A673 (cell line): ENCODE measurements at regions not wholly inside any gene's neighbourhood (a gene's known extent, or its start where the extent isn't known, plus 50 kb on each side); places are given as distances from the start of the nearest gene placed in this dataset.
"Not testable (repeated sequence)": the region's sequence is repeated elsewhere in the genome, so short reads cannot be mapped to it uniquely, and the experiment has no call there.

ENCODE experiments used
- BruUV-seq: library from RNA; stranded (reverse); fragments of 400-500 nt; replicated peaks from 2 replicates; lab custom pipeline; 2021; lab: Mats Ljungman, UMichigan
- CTCF ChIA-PET: fragments of 300-600 bp; sonication (Branson Sonifier 250); formaldehyde crosslinking; loops from one replicate; lab custom pipeline; 2022; ENCODE audit warnings: antibody characterized with exemption; lab: Charles Lee
- POLR2A ChIA-PET: fragments of 300-600 bp; sonication (Branson Sonifier 250); formaldehyde crosslinking; loops from one replicate; lab custom pipeline; 2022; ENCODE audit warnings: antibody characterized with exemption; ENCODE audit not compliant: low non-redundant PET; lab: Charles Lee
- DNase-seq: peaks from one replicate; pipeline ENCODE4 v3.0.0-alpha.2; 2015; ENCODE audit warnings: low spot score
- H3K27ac ChIP-seq: fragments of 200-600 bp; sonication (generic); 2 replicates; pipeline ENCODE4 v1.5.1; 2016; ENCODE audit warnings: mixed run types, low read depth, mild to moderate bottlenecking, mixed read lengths, antibody characterized with exemption, low read length; ENCODE audit not compliant: poor library complexity, severe bottlenecking
- H3K27me3 ChIP-seq: fragments of 200-600 bp; sonication (generic); replicated peaks from 2 replicates; pipeline ENCODE4 v1.6.1; 2017; ENCODE audit warnings: mixed run types, low read depth, mild to moderate bottlenecking, mixed read lengths, antibody characterized with exemption, low read length; ENCODE audit not compliant: insufficient read depth, poor library complexity
- H3K36me3 ChIP-seq: fragments of 200-600 bp; sonication (generic); 2 replicates; pipeline ENCODE4 v1.6.1; 2016; ENCODE audit warnings: mixed run types, mild to moderate bottlenecking, mixed read lengths, antibody characterized with exemption, low read length; ENCODE audit not compliant: insufficient read depth, poor library complexity, severe bottlenecking
- H3K4me1 ChIP-seq: fragments of 200-600 bp; sonication (generic); 2 replicates; pipeline ENCODE4 v1.6.1; 2017; ENCODE audit warnings: mixed run types, mild to moderate bottlenecking, mixed read lengths, antibody characterized with exemption, low read length; ENCODE audit not compliant: insufficient read depth, poor library complexity, severe bottlenecking
- H3K4me3 ChIP-seq: fragments of 200-600 bp; sonication (generic); 2 replicates; pipeline ENCODE4 v1.5.1; 2016; ENCODE audit warnings: low read depth, mixed run types, mild to moderate bottlenecking, mixed read lengths, low read length; ENCODE audit not compliant: poor library complexity, severe bottlenecking
- H3K9me3 ChIP-seq: fragments of 200-600 bp; sonication (generic); 2 replicates; pipeline ENCODE4 v1.6.1; 2016; ENCODE audit warnings: mixed run types, low read depth, mild to moderate bottlenecking, mixed read lengths, antibody characterized with exemption, low read length; ENCODE audit not compliant: poor library complexity, severe bottlenecking
- EZH2 ChIP-seq: fragments of 200-600 bp; sonication (generic); IDR thresholded peaks from 2 replicates; pipeline ENCODE4 v1.6.1; 2017; ENCODE audit warnings: borderline replicate concordance, low read depth, mild to moderate bottlenecking, mixed read lengths, antibody characterized with exemption, low read length; ENCODE audit not compliant: poor library complexity, severe bottlenecking
- intact Hi-C: fragments of 100-400 bp; cut with micrococcal nuclease; formaldehyde crosslinking; loops from one replicate; pipeline ENCODE4 v1.10.0; 2022; ENCODE audit not compliant: unreplicated experiment
- TF ChIP-seq, protein P1 (sequence below): fragments of 300-800, 200-600 bp; sonication (generic); conservative IDR thresholded peaks from 2 replicates; pipeline ENCODE4 v1.5.1; 2017; ENCODE audit warnings: low read depth, mild to moderate bottlenecking, antibody characterized with exemption, low read length, moderate library complexity, mixed read lengths

DNA sequence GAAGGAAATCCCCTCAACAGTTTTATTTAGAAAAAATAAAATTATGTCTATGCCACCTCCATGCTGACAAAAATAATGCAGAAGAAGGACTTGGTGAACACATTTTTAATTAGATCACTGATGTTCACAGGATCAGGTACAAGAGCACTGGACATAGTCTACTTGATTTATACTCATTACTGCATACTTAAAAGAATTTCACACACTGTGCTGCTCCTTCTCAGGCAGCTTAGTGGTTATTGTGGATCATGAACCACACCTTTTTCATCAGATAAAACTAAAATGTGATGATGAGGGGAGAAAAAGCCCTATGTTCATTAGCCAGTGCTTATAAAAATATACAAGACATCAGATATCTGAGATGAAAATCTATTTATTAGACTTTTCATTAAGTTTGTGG lies 103.3 kb upstream of the DPH5 start:
- BruUV-seq = no TSS peak
- POLR2A ChIA-PET = no interaction called here
- H3K9me3 ChIP-seq = no peaks in the 10 kb centered on the region
- CTCF ChIA-PET = no interaction called here
- H3K27me3 ChIP-seq = no peaks in the 10 kb centered on the region
- no peak for DNase-seq
- H3K27ac ChIP-seq = no peak overlapping the region
- no peak overlapping the region for H3K4me3 ChIP-seq
- H3K36me3 ChIP-seq = no peaks in the 10 kb centered on the region
- no peak for TF ChIP-seq EZH2
- TF ChIP-seq, protein P1, sequence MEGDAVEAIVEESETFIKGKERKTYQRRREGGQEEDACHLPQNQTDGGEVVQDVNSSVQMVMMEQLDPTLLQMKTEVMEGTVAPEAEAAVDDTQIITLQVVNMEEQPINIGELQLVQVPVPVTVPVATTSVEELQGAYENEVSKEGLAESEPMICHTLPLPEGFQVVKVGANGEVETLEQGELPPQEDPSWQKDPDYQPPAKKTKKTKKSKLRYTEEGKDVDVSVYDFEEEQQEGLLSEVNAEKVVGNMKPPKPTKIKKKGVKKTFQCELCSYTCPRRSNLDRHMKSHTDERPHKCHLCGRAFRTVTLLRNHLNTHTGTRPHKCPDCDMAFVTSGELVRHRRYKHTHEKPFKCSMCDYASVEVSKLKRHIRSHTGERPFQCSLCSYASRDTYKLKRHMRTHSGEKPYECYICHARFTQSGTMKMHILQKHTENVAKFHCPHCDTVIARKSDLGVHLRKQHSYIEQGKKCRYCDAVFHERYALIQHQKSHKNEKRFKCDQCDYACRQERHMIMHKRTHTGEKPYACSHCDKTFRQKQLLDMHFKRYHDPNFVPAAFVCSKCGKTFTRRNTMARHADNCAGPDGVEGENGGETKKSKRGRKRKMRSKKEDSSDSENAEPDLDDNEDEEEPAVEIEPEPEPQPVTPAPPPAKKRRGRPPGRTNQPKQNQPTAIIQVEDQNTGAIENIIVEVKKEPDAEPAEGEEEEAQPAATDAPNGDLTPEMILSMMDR = no peak
- intact Hi-C loops = no loop called here
- peaks cover 6% of the 10 kb centered on the region for H3K4me1 ChIP-seq

DNA sequence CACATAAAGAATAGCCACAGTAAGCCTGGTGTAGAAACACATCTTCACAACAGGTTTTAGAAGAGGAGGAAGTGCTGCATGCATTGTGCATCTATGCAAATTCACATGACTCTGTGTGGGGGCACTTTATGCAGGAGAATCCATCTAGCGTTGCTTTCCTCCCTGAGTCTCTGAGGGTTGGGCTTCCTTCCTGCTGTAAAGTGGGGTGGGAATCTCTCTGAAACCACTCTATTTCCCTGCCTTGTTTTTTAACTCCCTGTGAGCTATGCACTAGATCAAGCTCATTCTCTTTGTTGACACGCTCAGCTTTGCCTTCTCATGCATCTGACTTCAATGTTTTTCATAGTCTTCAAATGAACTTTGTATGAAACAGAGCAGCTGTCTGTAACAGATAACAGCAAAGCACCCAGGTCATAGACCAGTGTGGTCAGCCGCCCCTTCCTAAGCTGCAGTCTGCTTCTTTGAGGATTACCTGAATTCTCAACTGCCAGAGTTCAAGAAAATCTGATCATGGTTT lies 102.7 kb upstream of the DPH5 start:
- Histone ChIP-seq H3K36me3 (no peaks in the 10 kb centered on the region), H3K4me3 (no peak overlapping the region), H3K27ac (no peak overlapping the region), H3K27me3 (no peaks in the 10 kb centered on the region), H3K4me1 (peaks cover 6% of the 10 kb centered on the region), H3K9me3 (no peaks in the 10 kb centered on the region)
- TF ChIP-seq EZH2 = no peak
- TF ChIP-seq, protein P1 = no peak
- intact Hi-C loops = no loop called here
- BruUV-seq = no TSS peak
- POLR2A ChIA-PET = no interaction called here
- DNase-seq = no peak
- CTCF ChIA-PET = no interaction called here

DNA sequence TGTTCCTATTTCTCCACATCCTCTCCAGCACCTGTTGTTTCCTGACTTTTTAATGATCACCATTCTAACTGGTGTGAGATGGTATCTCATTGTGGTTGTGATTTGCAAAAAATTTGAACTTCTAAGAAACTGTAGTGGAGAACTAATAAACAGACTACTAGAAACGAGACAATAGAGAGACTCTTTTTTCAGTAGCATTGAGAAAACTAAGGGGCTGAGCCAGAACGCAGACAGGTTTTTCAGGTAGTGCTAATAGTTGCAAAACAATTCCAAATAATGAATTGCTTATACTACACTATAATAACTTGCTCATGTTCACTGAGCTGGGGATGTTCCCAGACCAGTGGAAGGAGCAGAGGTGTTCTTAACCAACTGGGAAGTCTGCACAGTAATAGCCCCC lies 98.8 kb upstream of the DPH5 start:
- no peaks in the 10 kb centered on the region for H3K4me1 ChIP-seq
- BruUV-seq = no TSS peak
- no peaks in the 10 kb centered on the region for H3K9me3 ChIP-seq
- ChIA-PET POLR2A (no interaction called here), CTCF (no interaction called here)
- no peak for DNase-seq
- intact Hi-C loops = no loop called here
- H3K27me3 ChIP-seq = no peaks in the 10 kb centered on the region
- H3K4me3 ChIP-seq = no peak overlapping the region
- H3K27ac ChIP-seq = no peak overlapping the region
- no peaks in the 10 kb centered on the region for H3K36me3 ChIP-seq
- no peak for TF ChIP-seq EZH2
- TF ChIP-seq, protein P1 = no peak

DNA sequence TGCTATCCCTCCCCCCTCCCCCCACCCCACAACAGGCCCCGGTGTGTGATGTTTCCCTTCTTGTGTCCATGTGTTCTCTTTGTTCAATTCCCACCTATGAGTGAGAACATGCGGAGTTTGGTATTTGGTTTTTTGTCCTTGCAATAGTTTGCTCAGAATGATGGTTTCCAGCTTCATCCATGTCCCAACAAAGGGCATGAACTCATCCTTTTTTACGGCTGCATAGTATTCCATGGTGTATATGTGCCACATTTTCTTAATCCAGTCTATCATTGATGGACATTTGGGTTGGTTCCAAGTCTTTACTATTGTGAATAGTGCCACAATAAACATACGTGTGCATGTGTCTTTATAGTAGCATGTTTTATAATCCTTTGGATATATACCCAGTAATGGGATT lies 98.3 kb upstream of the DPH5 start:
- H3K4me1 ChIP-seq, DNase-seq, H3K9me3 ChIP-seq, H3K4me3 ChIP-seq, H3K36me3 ChIP-seq, intact Hi-C loops, BruUV-seq, POLR2A ChIA-PET, CTCF ChIA-PET, H3K27ac ChIP-seq, H3K27me3 ChIP-seq: not testable (repeated sequence)
